Endothelial cell (in vitro differentiated cells): ENCODE measurements at regions not wholly inside any gene's neighbourhood (a gene's known extent, or its start where the extent isn't known, plus 50 kb on each side); places are given as distances from the start of the nearest gene placed in this dataset.
A peak's percentile ranks its signal among the peaks of the same experiment; 100 is the strongest.
"Not testable (repeated sequence)": the region's sequence is repeated elsewhere in the genome, so short reads cannot be mapped to it uniquely, and the experiment has no call there.

Experiments
- DNase-seq: peaks from one replicate; pipeline ENCODE4 v3.0.0; 2021; ENCODE audit warnings: low spot score
- H3K27ac Mint-ChIP-seq: one replicate; pipeline ENCODE4 v1.8.0; 2021; ENCODE audit warnings: mixed read lengths, inconsistent platforms; ENCODE audit not compliant: unreplicated experiment
- H3K27me3 Mint-ChIP-seq: one replicate; pipeline ENCODE4 v1.8.0; 2021; ENCODE audit warnings: mild to moderate bottlenecking, moderate library complexity, mixed read lengths, inconsistent platforms; ENCODE audit not compliant: unreplicated experiment
- H3K36me3 Mint-ChIP-seq: one replicate; pipeline ENCODE4 v1.8.0; 2021; ENCODE audit warnings: mild to moderate bottlenecking, low read depth, mixed read lengths, inconsistent platforms; ENCODE audit not compliant: unreplicated experiment
- H3K4me1 Mint-ChIP-seq: one replicate; pipeline ENCODE4 v1.8.0; 2021; ENCODE audit warnings: mild to moderate bottlenecking, mixed read lengths, inconsistent platforms; ENCODE audit not compliant: unreplicated experiment
- H3K4me3 Mint-ChIP-seq: one replicate; pipeline ENCODE4 v1.8.0; 2021; ENCODE audit warnings: mild to moderate bottlenecking, mixed read lengths, inconsistent platforms; ENCODE audit not compliant: unreplicated experiment
- H3K9me3 Mint-ChIP-seq: one replicate; pipeline ENCODE4 v1.8.0; 2021; ENCODE audit warnings: mixed read lengths, inconsistent platforms; ENCODE audit not compliant: unreplicated experiment
- TF ChIP-seq, protein P1 (sequence below): fragments of 200-600 bp; sonication (generic); IDR thresholded peaks from one replicate; pipeline ENCODE4 v1.5.0; 2021; ENCODE audit warnings: antibody characterized with exemption; ENCODE audit not compliant: unreplicated experiment

DNA sequence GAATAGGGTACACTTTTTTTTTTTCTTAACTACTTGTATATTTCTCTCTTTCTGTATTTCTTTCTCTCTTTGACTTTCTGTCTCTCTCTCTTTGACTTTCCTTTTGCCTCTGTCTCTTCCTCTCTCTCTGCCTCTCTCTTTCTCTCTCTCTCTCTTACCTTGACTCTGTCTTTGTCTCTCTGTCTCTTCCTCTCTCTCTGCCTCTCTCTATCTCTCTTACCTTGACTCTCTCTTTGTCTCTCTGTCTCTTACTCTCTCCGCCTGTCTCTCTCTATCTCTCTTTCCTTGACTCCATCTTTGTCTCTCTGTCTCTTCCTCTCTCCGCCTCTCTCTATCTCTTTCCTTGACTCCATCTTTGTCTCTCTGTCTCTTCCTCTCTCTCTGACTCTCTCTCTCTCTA lies 62.4 kb upstream of the PRMT8 start:
- Mint-ChIP-seq H3K27me3 (no peaks in the 10 kb centered on the region), H3K4me1 (peaks cover 22% of the 10 kb centered on the region), H3K36me3 (peaks cover 15% of the 10 kb centered on the region), H3K27ac (no peak overlapping the region), H3K9me3 (no peaks in the 10 kb centered on the region), H3K4me3 (no peak overlapping the region)
- no peak for DNase-seq
- TF ChIP-seq, protein P1, sequence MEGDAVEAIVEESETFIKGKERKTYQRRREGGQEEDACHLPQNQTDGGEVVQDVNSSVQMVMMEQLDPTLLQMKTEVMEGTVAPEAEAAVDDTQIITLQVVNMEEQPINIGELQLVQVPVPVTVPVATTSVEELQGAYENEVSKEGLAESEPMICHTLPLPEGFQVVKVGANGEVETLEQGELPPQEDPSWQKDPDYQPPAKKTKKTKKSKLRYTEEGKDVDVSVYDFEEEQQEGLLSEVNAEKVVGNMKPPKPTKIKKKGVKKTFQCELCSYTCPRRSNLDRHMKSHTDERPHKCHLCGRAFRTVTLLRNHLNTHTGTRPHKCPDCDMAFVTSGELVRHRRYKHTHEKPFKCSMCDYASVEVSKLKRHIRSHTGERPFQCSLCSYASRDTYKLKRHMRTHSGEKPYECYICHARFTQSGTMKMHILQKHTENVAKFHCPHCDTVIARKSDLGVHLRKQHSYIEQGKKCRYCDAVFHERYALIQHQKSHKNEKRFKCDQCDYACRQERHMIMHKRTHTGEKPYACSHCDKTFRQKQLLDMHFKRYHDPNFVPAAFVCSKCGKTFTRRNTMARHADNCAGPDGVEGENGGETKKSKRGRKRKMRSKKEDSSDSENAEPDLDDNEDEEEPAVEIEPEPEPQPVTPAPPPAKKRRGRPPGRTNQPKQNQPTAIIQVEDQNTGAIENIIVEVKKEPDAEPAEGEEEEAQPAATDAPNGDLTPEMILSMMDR, result no peak

DNA sequence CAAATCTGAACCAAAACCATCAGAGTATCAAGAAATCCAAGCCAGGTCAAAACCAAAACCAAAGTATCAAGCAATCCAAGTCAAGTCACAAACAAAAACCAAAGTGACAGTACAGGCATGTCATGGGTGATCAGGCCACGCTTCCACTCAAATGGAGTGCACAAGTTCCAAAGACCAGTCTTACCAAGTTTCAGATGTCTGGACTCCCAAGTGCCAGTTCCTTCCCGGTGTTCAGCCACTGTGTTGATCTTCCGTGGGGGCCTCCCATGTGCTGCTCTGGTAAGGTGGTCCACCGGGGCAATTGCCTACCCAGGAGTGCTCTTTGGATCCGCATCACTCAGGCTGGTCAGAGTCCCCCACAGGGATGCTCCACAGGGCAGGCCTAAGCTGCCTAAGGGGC lies 61.5 kb upstream of the PRMT8 start:
- not testable (repeated sequence) for H3K27me3 Mint-ChIP-seq, H3K27ac Mint-ChIP-seq, DNase-seq, H3K9me3 Mint-ChIP-seq
- H3K4me1 Mint-ChIP-seq, result peaks cover 25% of the 10 kb centered on the region
- peak overlapping the region; percentile 57 for H3K4me3 Mint-ChIP-seq
- H3K36me3 Mint-ChIP-seq, result peaks cover 15% of the 10 kb centered on the region

DNA sequence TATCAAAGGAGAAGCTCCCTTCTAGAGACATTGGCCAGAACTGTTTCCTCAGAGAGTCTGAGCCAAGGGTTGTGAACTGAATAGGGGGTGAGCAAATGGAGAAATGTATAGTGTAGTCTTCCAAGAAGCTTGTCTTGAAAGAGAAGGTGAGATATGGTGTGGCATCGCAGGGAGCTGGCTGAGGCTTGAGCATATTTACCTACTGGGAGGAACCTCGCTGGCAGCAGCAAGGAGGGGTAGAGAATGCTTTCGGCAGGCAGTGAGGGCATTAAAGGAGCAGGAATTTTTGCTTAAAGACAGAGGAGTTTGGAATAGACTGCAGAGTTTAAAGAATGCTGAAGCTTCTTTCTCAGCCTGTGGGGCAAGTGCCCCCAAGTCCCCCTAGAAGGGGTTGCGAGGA lies 59.3 kb upstream of the PRMT8 start:
- H3K27me3 Mint-ChIP-seq, result no peaks in the 10 kb centered on the region
- H3K4me1 Mint-ChIP-seq, result peaks cover 25% of the 10 kb centered on the region
- no peak for DNase-seq
- no peak overlapping the region for H3K27ac Mint-ChIP-seq
- H3K4me3 Mint-ChIP-seq, result no peak overlapping the region
- peaks cover 15% of the 10 kb centered on the region for H3K36me3 Mint-ChIP-seq
- TF ChIP-seq, protein P1, result no peak
- no peaks in the 10 kb centered on the region for H3K9me3 Mint-ChIP-seq

DNA sequence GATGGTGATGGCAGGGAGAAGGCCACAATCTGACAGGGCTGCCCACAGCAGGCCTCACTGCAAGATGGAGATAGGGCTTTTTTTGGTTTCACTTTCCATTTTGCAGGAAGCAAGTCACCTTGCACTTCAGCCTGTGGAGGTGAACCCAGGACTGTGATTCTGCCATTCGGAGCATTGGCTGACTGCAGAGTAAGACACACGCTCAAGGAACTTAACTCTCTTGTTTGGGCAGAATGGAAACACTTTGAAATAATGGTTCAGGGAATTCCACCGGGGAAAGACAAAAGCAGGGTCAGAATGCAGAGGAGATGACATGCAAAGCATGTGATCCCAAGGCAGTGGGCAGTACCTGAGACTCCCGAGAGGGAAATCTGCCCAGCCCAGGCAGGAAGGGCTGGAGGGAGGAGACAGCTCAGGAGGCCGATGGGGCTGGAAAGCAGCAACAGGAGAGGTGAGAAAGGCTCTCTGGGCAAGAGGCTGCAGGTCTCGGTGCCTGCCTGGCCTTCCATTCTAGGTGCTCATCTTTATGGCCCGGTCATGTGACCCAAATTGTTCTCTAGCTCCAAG lies 58.7 kb upstream of the PRMT8 start:
- H3K9me3 Mint-ChIP-seq, result no peaks in the 10 kb centered on the region
- TF ChIP-seq, protein P1, result no peak
- H3K36me3 Mint-ChIP-seq, result peaks cover 15% of the 10 kb centered on the region
- no peak for DNase-seq
- H3K27me3 Mint-ChIP-seq, result no peaks in the 10 kb centered on the region
- peaks cover 25% of the 10 kb centered on the region for H3K4me1 Mint-ChIP-seq
- peak overlapping the region; percentile 5 for H3K27ac Mint-ChIP-seq
- H3K4me3 Mint-ChIP-seq, result no peak overlapping the region

DNA sequence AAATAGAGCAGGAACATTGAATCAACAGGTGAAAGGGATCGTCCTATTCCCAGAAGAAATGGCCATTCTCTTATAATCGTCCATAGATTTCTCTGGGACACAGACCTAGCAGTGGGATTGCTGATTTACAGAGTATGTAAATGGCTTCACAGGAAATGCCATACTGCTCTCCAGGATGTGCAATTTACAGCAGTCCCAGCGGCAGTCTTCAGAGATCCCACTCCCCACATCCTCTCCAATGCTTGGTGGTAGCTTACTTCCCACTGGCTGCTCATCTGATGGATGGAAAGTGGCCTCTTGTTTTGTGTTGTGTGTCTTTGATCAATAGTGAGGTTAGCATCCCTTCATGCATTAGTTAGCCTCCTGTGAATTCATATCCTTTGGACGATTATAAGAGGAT lies 58.1 kb upstream of the PRMT8 start:
- peaks cover 23% of the 10 kb centered on the region for H3K4me1 Mint-ChIP-seq
- DNase-seq, result no peak
- H3K27ac Mint-ChIP-seq, result peak overlapping the region; percentile 5
- no peaks in the 10 kb centered on the region for H3K27me3 Mint-ChIP-seq
- no peaks in the 10 kb centered on the region for H3K9me3 Mint-ChIP-seq
- TF ChIP-seq, protein P1, result no peak
- H3K36me3 Mint-ChIP-seq, result peaks cover 15% of the 10 kb centered on the region
- H3K4me3 Mint-ChIP-seq, result no peak overlapping the region
